Right lobe of liver (tissue), 6 donors: ENCODE measurements at regions not wholly inside any gene's neighbourhood (a gene's known extent, or its start where the extent isn't known, plus 50 kb on each side); places are given as distances from the start of the nearest gene placed in this dataset.

Experiments
- ATAC-seq, 4 donors: fragments of 200-7000 bp; cut with Tn5 transposase; one replicate each; pipeline ENCODE4 v1.9.1; 2020; ENCODE audit warnings: mild to moderate bottlenecking in 4 of 4, moderate library complexity in 4 of 4
- DNase-seq, 3 donors: peaks; one replicate each; pipeline ENCODE4 v3.0.0-alpha.2; 2020
- H3K27ac ChIP-seq, 3 donors: fragments of 200-600 bp; one replicate each; pipeline ENCODE4 v1.8.0; 2022
- H3K27me3 ChIP-seq, 2 donors: fragments of 200-600 bp; one replicate each; pipeline ENCODE4 v1.8.0; 2022
- H3K36me3 ChIP-seq, 4 donors: fragments of 200-600 bp; sonication (generic) in 1 of 4; one replicate each; pipeline versions ENCODE4 v1.5.1 to v1.8.0; 2017 to 2022; ENCODE audit warnings: control low read depth in 1 of 4
- H3K4me1 ChIP-seq, 4 donors: fragments of 200-600 bp; sonication (generic) in 1 of 4; one replicate each; pipeline versions ENCODE4 v1.5.1 to v1.8.0; 2017 to 2022; ENCODE audit warnings: control low read depth in 1 of 4
- H3K4me3 ChIP-seq, 3 donors: fragments of 200-600 bp; one replicate each; pipeline ENCODE4 v1.8.0; 2022
- H3K9me3 ChIP-seq, 4 donors: fragments of 200-600 bp; sonication (generic) in 1 of 4; one replicate each; pipeline versions ENCODE4 v1.5.1 to v1.8.0; 2017 to 2022; ENCODE audit warnings: control low read depth in 1 of 4
- CTCF ChIP-seq, 4 donors: fragments of 200-600 bp in 3 of 4; fragments of 450-650 bp in 1 of 4; IDR thresholded peaks; one replicate each; pipeline versions ENCODE4 v1.5.1 to v1.8.0; 2016 to 2022; ENCODE audit warnings: antibody characterized with exemption in 4 of 4, mild to moderate bottlenecking in 2 of 4
- POLR2A ChIP-seq: fragments of 450-650 bp; IDR thresholded peaks from one replicate; pipeline ENCODE4 v1.6.1; 2017; ENCODE audit warnings: antibody characterized with exemption, mild to moderate bottlenecking
- WGBS: methylation state at CpG from one replicate; pipeline ENCODE4 v1.1.6; 2018; ENCODE audit warnings: low coverage, low lambda C conversion rate; ENCODE audit not compliant: insufficient coverage; ENCODE audit errors: missing lambda C conversion rate; 5-methylcytosine and 5-hydroxymethylcytosine counted together
- intact Hi-C, 2 donors: fragments of 100-400 bp; cut with DNase I; formaldehyde crosslinking; loops; one replicate each; pipeline versions ENCODE4 v1.11.2 to v1.14.1; 2022
- donor health status: DM: no; HTN: yes; CAD: no.
- donor health status: DM: no; HTN: no; CAD: no.
- donor health status: DM: no; HTN: no; CAD: no.
- donor health status: DM: no; HTN: yes; CAD: no.
- donor health status: DM: no; HTN: yes; CAD: no.

GRCh38 chr3:74518610-74519009, 95.8 kb downstream of the CNTN3 start:
- Histone ChIP-seq H3K9me3 (no peaks in the 10 kb centered on the region), H3K36me3 (no peaks in the 10 kb centered on the region), H3K4me1 (peaks cover 0 to 4% (median 0%) of the 10 kb centered on the region in 4 donors), H3K27ac (no peak overlapping the region), H3K27me3 (no peaks in the 10 kb centered on the region), H3K4me3 (no peak overlapping the region)
- no peak for TF ChIP-seq POLR2A
- TF ChIP-seq CTCF (IDR thresholded peaks at IDR 0.05) = no peak
- no peak for DNase-seq
- intact Hi-C loops = no loop called here
- ATAC-seq = no peak

DNA sequence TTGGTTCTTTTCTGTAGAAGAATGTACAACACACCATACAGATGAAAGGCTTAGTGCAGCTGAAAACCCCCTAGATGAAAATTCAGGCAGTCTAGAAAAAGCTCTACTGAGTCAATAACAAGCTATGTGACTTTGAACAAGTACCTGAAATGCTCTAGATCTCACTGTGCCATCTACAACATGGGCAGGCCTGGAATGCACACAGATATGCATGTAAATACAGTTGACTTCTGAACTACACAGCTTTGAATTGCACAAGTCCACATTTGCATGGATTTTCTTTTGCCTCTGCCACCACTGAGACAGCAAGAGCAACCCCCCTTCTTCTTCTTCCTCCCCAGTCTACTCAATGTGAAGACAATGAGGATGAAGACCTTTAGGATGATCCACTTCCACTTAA, 98.4 kb downstream of the CNTN3 start:
- DNase-seq (no peak), ATAC-seq (no peak)
- Histone ChIP-seq H3K27ac (no peak overlapping the region), H3K4me3 (no peak overlapping the region), H3K27me3 (no peaks in the 10 kb centered on the region), H3K36me3 (no peaks in the 10 kb centered on the region), H3K9me3 (no peaks in the 10 kb centered on the region), H3K4me1 (peaks cover 0 to 4% (median 0%) of the 10 kb centered on the region in 4 donors)
- intact Hi-C loops = no loop called here
- TF ChIP-seq POLR2A (no peak), CTCF (IDR thresholded peaks at IDR 0.05) (no peak)

DNA sequence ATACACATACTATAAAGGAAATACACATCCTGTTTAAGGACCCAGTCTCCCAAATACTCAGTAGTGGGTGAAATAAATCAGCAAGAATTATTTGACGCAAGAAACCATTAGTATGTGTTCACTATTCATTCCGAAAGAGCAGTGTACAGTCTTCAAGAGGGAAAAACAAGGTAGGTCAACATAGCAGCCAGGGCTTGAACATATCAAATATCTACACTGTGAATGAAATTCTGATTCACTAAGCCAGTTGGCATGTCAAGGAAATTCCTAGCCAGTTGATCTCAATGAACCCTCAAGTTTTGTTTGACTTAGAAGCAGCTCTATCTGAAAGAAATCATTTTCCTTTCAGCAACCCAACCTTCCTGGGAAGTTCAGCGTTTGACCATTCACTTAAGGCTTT, 99.0 kb downstream of the CNTN3 start:
- peaks cover 0 to 4% (median 0%) of the 10 kb centered on the region in 4 donors for H3K4me1 ChIP-seq
- H3K27ac ChIP-seq = no peak overlapping the region
- no peak overlapping the region for H3K4me3 ChIP-seq
- 90% methylated on average over 3 of the region's 3 CpGs for WGBS
- ATAC-seq (no peak), DNase-seq (no peak)
- H3K27me3 ChIP-seq = no peaks in the 10 kb centered on the region
- no peak for TF ChIP-seq CTCF (IDR thresholded peaks at IDR 0.05)
- TF ChIP-seq POLR2A = no peak
- H3K9me3 ChIP-seq = no peaks in the 10 kb centered on the region
- no peaks in the 10 kb centered on the region for H3K36me3 ChIP-seq
- intact Hi-C loops = no loop called here

GRCh38 chr3:74511078-74511477, 103.4 kb downstream of the CNTN3 start:
- Histone ChIP-seq H3K4me3 (no peak overlapping the region), H3K36me3 (no peaks in the 10 kb centered on the region), H3K4me1 (peaks cover 0 to 4% (median 0%) of the 10 kb centered on the region in 4 donors), H3K27ac (no peak overlapping the region), H3K27me3 (no peaks in the 10 kb centered on the region), H3K9me3 (no peaks in the 10 kb centered on the region)
- TF ChIP-seq CTCF (IDR thresholded peaks at IDR 0.05) (no peak), POLR2A (no peak)
- DNase-seq (no peak), ATAC-seq (no peak)
- intact Hi-C loops = no loop called here

DNA sequence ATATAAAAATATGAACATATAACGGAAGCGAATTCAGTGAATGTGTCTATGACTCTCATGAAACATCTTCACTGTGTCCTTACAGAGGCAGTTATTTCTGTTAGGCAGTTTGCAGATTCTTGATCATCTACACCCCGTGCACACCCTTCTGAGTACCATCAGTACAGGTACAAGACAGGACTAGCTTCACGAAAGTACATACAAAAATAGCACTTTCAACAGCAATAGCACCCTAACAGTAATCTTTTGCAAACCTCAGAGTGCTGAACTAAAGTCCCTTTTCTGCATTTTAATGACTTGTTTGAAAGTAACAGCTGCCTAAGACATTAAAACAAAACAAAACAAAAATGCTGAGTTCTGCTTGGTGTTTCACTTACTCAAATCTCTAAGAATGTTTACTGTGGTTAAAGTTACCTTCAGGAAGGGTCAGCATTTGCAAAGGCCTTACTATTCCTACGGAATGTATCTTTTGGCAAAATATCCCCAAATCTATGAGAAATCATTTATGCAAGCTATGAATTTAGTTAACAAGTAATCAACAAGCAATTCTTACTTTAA, 104.1 kb downstream of the CNTN3 start:
- Histone ChIP-seq H3K27ac (no peak overlapping the region), H3K4me1 (peaks cover 0 to 4% (median 0%) of the 10 kb centered on the region in 4 donors), H3K36me3 (no peaks in the 10 kb centered on the region), H3K27me3 (no peaks in the 10 kb centered on the region), H3K4me3 (no peak overlapping the region), H3K9me3 (no peaks in the 10 kb centered on the region)
- 70% methylated on average over 5 of the region's 5 CpGs for WGBS
- intact Hi-C loops = no loop called here
- ATAC-seq (no peak), DNase-seq (no peak)
- TF ChIP-seq CTCF (IDR thresholded peaks at IDR 0.05) (no peak), POLR2A (no peak)
